T47D (cell line): ENCODE measurements at regions not wholly inside any gene's neighbourhood (a gene's known extent, or its start where the extent isn't known, plus 50 kb on each side); places are given as distances from the start of the nearest gene placed in this dataset.

Experiments used
- DNase-seq, 2 experiments: peaks; one replicate each; pipeline versions ENCODE4 v3.0.0 to v3.0.0-alpha.2; 2011 to 2012; ENCODE audit warnings: low read depth in 1 of 2, low spot score in 1 of 2
- JUND ChIP-seq: IDR thresholded peaks from 2 replicates; pipeline ENCODE4 v1.6.1; 2012; ENCODE audit warnings: low read depth
- in situ Hi-C: cut with HindIII; loops from 2 replicates; pipeline ENCODE4 v1.10.0; 2016; ENCODE audit warnings: low sequenced_read_pairs, low pct_unique_long_range_greater_than_20kb

- peak in 1 of 2 experiments; percentile 38 for DNase-seq
- no peak for TF ChIP-seq JUND
- in situ Hi-C loops = no loop called here
These were observed 220.7 kb upstream of the ZBED5 start for GRCh38 chr11:11078344-11079086.

GRCh38 chr11:11077898-11078297 lies 220.0 kb upstream of the ZBED5 start:
- DNase-seq = no peak
- in situ Hi-C loops = no loop called here
- TF ChIP-seq JUND = no peak

- in situ Hi-C loops = no loop called here
- TF ChIP-seq JUND = no peak
- DNase-seq = no peak
These were observed 219.0 kb upstream of the ZBED5 start for GRCh38 chr11:11076879-11077278.

GRCh38 chr11:11076276-11076675 lies 218.4 kb upstream of the ZBED5 start:
- in situ Hi-C loops = no loop called here
- TF ChIP-seq JUND = no peak
- no peak for DNase-seq

GRCh38 chr11:11075515-11076171 lies 217.8 kb upstream of the ZBED5 start:
- DNase-seq = no peak
- in situ Hi-C loops = no loop called here

GRCh38 chr11:11074686-11075335 lies 217.0 kb upstream of the ZBED5 start:
- DNase-seq = no peak

More at GRCh38 chr11:11075515-11076171, 217.8 kb upstream of the ZBED5 start:
- TF ChIP-seq JUND = no peak

GRCh38 chr11:11073996-11074395 lies 216.1 kb upstream of the ZBED5 start:
- no peak for DNase-seq
- in situ Hi-C loops = no loop called here
- no peak for TF ChIP-seq JUND

More at GRCh38 chr11:11074686-11075335, 217.0 kb upstream of the ZBED5 start:
- in situ Hi-C loops = no loop called here
- no peak for TF ChIP-seq JUND

- no peak for DNase-seq
- TF ChIP-seq JUND = no peak
- in situ Hi-C loops = no loop called here
These were observed 214.2 kb upstream of the ZBED5 start for GRCh38 chr11:11072067-11072466.

- in situ Hi-C loops = no loop called here
- TF ChIP-seq JUND = no peak
- no peak for DNase-seq
These were observed 213.6 kb upstream of the ZBED5 start for GRCh38 chr11:11071486-11071885.

- TF ChIP-seq JUND = no peak
- in situ Hi-C loops = no loop called here
- no peak for DNase-seq
These were observed 213.1 kb upstream of the ZBED5 start for GRCh38 chr11:11070976-11071375.

GRCh38 chr11:11069841-11070835 lies 212.3 kb upstream of the ZBED5 start:
- DNase-seq = no peak
- no peak for TF ChIP-seq JUND
- in situ Hi-C loops = no loop called here

GRCh38 chr11:11068113-11068512 lies 210.3 kb upstream of the ZBED5 start:
- no peak for TF ChIP-seq JUND
- no peak for DNase-seq
- in situ Hi-C loops = no loop called here
